GM18867 (cell line): ENCODE measurements at regions not wholly inside any gene's neighbourhood (a gene's known extent, or its start where the extent isn't known, plus 50 kb on each side); places are given as distances from the start of the nearest gene placed in this dataset.
"Not testable (repeated sequence)": the region's sequence is repeated elsewhere in the genome, so short reads cannot be mapped to it uniquely, and the experiment has no call there.

Experiments
- ATAC-seq: cut with Tn5 transposase; IDR thresholded peaks from one replicate; pipeline ENCODE4 v1.9.1; 2021; ENCODE audit warnings: mild to moderate bottlenecking, moderate library complexity; ENCODE audit not compliant: unreplicated experiment

GRCh38 chr6:77010931-77011542 lies 452.3 kb downstream of the HTR1B start:
- ATAC-seq, result no peak

DNA sequence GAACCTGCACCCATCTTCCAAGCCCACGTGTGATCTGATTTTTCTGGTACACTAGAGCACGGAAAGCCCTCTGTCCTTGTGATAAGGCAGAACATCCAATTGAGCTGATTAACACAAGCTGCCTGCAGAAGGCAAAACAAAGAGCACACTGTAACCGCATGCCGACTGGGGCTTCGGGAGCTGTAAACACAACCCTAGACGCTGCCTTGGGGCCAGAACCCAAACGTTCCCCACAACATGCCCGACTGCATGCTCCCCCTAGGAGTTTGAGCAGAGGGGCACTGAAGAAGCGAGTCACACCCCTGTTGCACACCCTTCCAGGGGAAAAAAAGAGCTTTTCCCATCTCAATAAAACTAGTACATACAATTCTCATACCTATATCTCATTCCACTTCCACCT lies 470.7 kb downstream of the HTR1B start:
- ATAC-seq, result no peak

DNA sequence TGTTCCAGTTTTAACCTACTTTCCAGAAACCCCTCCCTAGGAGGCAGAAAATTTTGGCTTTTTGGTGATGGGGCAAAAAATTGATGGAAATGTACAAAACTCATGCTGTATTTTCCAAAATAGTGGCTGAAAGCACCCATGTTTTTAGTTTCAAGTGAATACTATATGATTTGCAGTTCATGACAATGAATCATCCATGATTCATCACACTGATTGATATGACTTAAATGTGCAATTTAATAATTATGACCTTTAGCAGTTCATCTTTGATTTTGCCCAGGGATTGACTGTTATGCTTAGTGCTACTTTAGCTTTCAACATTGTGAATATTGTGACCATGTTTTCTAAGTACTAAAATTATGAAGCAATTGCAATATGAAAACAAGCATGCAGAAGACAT lies 478.7 kb downstream of the HTR1B start:
- ATAC-seq, result no peak

DNA sequence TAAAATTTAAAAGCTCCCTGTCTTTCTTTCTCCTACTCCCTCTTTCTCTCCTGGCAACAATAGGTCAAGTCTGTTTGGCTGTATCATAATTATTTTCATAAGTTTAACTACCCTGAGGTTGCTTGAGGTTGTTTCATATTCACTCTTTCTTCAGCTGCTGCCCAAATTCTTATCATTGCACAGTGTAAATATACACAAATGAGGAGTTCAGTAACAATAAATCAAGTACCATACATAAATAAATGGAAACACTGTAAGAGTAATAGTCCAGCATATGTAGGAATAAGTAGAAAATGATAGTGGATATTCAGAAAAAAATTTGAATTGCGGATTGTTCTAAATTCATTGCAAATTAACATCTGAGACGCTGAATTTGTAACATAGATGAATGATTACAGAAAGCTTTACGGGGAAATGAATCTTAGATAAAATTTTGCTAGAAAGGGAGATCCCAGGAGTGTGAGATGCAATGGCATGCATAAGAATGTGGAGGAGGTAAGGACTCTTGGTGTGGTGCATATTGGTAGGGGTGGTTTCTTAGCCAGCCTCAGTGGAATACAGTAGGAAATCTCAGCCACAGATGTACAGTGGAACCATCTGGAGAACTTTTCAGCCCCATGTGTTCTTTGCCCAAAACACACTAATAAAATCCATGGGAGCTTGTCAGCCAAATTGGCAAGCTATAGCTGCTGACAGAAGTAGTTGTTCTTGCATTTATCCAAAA lies 480.7 kb downstream of the HTR1B start:
- no peak for ATAC-seq

- ATAC-seq, result no peak
Measured at GRCh38 chr6:76972474-76972873, 490.8 kb downstream of the HTR1B start.

GRCh38 chr6:76959177-76959576 lies 504.1 kb downstream of the HTR1B start:
- ATAC-seq, result not testable (repeated sequence)

DNA sequence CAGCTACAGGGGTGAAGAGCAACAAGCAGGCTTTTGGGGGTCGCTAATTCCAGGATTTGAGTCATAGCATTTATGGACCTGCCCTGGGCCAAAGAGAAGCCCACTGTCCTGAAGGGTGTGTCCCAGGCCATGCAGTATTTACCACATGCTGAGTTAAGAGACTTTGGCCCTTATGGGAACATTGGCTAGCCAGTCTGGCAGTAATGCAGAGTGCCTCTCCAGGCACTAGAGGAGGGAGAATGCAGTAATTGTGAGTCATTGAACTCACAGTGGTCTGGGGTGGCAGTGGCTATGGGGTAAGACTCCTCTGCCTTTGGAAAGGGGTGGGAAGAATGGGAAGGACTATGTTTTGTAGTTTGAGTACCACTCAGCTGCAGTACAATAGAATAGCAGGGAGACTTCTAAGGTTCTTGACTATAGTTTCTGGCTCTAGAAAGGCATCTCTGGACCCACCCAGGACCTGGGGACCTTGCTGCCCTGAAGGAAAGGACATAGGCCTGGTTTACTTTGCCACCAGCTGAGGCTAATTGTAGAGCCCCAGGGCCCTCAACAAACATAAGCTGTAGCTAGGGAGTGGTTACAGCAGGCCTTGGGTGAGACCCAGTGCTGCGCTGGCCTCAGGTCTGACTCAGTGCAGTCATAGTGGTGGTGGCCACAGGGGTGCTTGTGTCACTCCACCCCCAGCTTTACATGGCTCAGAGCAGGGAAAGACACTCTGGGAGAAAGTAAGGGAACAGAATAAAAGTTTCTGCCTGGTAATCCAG lies 520.9 kb downstream of the HTR1B start:
- no peak for ATAC-seq

GRCh38 chr6:76940191-76940590 lies 523.1 kb downstream of the HTR1B start:
- ATAC-seq, result no peak

- no peak for ATAC-seq
Measured at GRCh38 chr6:76914737-76915136, 548.6 kb downstream of the HTR1B start.

GRCh38 chr6:76905541-76905940 lies 557.8 kb downstream of the HTR1B start:
- not testable (repeated sequence) for ATAC-seq

DNA sequence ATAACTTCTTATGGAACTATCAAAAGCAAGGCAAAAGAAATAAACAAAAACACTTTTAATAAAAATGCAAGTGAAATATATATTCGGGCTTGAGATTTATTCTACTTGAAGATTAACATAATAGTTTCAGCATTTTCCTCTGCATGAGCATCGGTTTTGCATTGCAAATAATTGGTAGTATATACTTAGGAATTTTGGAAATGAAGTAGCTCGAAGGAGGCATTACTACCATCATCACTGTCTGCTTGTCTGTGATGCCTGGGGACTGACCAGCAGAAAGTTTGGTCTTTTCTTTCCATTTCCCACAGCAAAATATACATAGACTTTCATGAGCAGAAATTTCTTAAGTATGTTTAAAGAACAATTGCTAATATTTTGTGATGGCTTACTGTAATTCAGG lies 570.7 kb downstream of the HTR1B start:
- ATAC-seq, result no peak

DNA sequence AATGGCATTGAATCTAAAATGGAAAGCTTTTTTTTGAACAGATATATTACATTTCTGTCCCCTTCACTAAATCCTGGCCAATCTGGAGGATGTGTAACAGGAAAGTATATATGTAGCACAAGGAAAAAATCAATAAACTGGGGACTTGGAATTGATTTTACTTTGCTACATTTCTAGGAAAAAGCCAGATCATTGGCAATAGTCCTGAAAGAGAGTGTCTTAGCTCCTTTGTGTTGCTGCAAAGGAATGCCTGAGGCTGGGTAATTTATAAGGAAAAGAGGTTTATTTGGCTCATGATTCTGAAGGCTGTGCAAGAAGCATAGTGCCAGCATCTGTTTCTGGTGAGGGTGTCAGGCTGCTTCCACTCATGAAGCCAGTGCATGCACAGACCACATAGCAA lies 574.9 kb downstream of the HTR1B start:
- ATAC-seq, result no peak

- ATAC-seq, result no peak
Measured at GRCh38 chr6:76886900-76887299, 576.4 kb downstream of the HTR1B start.

- no peak for ATAC-seq
Measured at GRCh38 chr6:76885861-76886301, 577.4 kb downstream of the HTR1B start.

DNA sequence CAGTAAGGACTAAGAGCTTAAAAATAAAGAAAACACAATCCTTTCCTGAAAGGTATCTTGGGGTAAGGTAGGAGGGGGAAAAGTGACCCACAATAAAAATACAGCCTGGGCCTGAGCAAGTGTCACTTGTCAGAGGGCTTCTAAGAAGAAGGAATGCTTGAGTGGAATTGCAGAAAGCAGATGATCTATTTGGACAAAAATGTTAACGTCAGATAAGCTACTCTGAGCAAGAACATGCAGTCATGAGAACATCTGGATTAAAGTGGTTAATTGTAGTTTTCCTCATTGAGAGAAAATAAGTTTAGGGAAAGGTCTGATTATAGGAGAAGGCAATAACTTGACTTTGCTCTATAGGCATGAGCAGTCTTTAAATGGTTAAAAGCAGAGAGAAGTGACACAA lies 581.9 kb downstream of the HTR1B start:
- ATAC-seq, result no peak

DNA sequence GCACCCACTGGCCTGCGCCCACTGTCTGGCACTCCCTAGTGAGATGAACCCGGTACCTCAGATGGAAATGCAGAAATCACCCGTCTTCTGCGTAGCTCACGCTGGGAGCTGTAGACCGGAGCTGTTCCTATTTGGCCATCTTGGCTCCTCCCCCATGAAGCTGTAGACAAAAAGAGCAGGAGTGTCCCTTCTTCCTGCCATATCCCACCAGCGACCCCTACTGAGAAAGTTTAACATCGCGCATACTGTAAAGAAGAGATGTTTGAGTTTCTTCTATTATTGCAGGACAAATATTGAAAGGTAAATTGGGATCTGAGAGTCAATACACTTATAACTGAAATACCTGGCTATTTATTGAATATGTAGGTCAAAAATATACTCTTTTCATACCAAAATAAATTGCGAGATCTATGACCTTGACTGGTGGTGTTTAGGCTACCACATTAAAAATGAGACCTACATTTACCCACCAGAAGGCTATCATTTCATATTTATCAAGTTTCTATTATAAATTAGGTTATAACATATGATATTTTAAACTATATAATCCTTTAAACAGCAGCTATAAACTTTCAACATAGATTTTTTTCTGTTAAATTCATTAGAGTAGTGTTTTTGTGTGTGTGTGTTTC lies 586.3 kb downstream of the HTR1B start:
- ATAC-seq, result no peak

- not testable (repeated sequence) for ATAC-seq
Measured at GRCh38 chr6:76876430-76876829, 586.9 kb downstream of the HTR1B start.

- ATAC-seq, result no peak
Measured at GRCh38 chr6:76867182-76867581, 596.1 kb downstream of the HTR1B start.

- ATAC-seq, result no peak
Measured at GRCh38 chr6:76866091-76866915, 597.0 kb downstream of the HTR1B start.

DNA sequence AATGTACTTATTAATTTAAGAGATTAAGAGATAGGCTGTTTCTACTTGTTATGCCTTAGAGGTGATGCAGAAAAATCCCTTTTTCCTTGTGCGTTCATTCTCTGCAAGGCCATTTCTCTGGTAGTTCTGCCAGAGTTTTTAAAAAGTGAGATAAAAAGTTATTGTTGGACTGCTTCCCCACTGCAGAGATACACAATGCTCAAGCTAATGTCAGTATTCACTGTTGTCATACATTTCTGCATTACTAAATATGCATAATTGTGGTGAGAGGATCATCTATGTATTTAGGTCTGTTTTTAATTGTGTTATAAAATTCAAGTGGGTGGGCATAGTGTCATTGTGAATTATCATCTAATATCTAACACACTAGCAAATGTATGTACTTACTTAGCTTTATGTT lies 600.4 kb downstream of the HTR1B start:
- no peak for ATAC-seq

DNA sequence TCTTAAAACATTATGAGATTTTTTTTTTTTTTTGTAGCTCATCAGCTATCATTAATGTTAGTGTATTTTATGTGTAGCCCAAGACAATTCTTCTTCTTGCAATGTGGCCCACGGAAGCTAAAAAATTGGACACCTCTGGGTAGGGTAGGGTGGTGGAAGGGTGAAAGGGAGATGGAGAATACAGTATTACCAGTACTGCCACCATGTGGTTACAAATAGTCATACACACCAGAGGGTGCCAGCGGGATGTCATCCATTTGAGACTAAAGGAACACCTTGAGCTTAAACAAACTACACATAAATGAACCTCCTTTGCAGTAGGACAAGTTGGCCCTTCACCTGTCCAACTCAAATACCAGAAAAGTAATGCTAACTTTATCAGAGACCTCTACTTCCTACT lies 601.9 kb downstream of the HTR1B start:
- ATAC-seq, result peak; percentile 99
